ENCODE measurements at regions not wholly inside any gene's neighbourhood (a gene's known extent, or its start where the extent isn't known, plus 50 kb on each side); places are given as distances from the start of the nearest gene placed in this dataset.

DNA sequence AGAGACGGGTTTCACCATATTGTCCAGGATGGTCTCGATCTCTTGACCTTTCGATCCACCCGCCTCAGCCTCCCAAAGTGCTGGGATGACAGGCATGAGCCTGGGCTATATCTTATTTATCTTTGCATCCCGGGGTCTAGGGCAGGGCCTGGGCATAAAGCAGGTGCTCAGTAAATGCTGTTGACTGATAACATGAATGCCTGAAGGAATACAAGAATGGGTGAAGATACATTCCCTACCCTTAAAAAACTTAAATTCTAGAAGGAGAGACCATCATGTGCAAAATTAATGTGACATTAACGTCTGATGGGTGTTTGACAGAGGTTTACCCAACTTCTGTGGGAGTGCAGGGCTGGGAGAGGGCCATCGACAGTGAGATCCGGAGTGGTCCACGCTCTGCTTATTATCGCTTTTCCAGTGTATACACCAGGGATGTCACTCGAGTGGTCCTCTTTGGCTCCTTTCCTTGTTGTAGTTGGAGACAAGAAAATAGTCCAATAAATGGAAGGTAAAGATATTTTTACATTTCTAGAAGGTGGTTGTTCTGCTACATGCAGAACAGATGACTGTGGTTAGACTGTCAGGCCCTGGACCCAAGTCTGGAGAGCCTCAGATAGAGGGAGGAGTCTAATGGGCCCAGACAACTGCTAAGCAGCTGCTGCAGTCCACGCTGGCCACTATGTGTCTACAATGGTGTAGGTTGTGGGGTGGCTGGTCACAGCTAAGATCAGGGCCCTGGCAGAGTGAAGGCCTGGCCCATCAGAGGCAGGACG, 131.7 kb downstream of the MYCN start:
- Histone ChIP-seq H3K4me1 (ENCODE audit: control insufficient read depth in 4 of 4, insufficient read depth in 4 of 4, low read length in 3 of 4) (no peaks in the 10 kb centered on the region), H3K36me3 (ENCODE audit: control insufficient read depth in 4 of 4, insufficient read depth in 3 of 4, low read depth in 1 of 4, low read length in 3 of 4) (no peaks in the 10 kb centered on the region), H3K9me3 (ENCODE audit: control insufficient read depth in 4 of 4, low read length in 3 of 4) (no peaks in the 10 kb centered on the region), H3K27me3 (ENCODE audit: control insufficient read depth in 4 of 4, insufficient read depth in 4 of 4, low read length in 3 of 4) (no peaks in the 10 kb centered on the region), H3K27ac (ENCODE audit: low read depth in 1 of 2, low read length in 2 of 2) (no peak overlapping the region), H3K4me3 (ENCODE audit: low read depth in 1 of 3, low read length in 3 of 3) (no peak overlapping the region), H3K9ac (ENCODE audit: low read depth in 1 of 2, low read length in 2 of 2) (no peak overlapping the region)
- TF ChIP-seq SP1 (IDR thresholded peaks at IDR 0.05): no peak
- no peak for TF ChIP-seq ZBTB33 (IDR thresholded peaks at IDR 0.05)
- no peak for TF ChIP-seq EGR1 (IDR thresholded peaks at IDR 0.05; ENCODE audit: low read depth in 2 of 2)
- DNase-seq (ENCODE audit: low spot score): no peak
- 95% methylated on average over 13 of the region's 13 CpGs for WGBS

DNA sequence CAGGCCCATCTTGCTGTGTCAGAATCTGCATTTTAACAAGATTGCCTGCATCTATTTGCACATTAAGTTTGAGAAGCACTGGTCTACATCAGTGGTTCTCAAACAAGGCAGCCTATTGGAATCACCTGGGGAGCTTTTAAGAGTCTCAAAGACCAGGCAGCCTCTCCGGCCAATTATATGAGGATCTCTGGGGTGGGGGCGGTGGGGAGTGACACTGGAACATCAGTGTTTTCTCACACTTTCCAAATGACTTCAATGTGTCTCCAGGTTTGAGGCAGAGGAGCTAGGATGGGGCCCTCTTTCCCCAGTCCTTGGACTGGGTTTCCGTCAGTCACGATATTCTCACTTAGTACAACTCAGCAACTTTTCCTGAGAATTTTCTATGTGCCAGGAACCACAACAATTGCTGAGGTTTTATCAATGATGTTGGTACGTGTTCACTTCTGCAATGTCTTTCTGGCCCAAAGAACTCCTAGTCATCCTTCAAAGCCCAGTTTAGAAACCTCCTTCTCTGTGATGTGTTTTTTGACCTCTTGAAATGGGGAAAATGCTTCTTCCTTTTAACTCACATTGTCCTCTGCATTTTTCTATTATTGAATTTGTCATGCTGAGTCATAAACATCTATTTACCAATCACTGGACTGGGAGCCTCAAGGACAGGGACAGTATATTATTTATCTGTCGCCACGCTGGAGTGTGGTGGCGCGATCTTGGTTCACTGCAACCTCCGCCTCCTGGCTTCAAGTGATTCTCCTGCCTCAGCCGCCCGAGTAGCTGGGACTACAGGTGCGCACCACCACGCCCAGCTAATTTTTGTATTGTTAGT, 130.9 kb downstream of the MYCN start:
- DNase-seq (ENCODE audit: low spot score): no peak
- no peak overlapping the region for H3K27ac ChIP-seq (ENCODE audit: low read depth in 1 of 2, low read length in 2 of 2)
- no peaks in the 10 kb centered on the region for H3K4me1 ChIP-seq (ENCODE audit: control insufficient read depth in 4 of 4, insufficient read depth in 4 of 4, low read length in 3 of 4)
- TF ChIP-seq, protein P1, sequence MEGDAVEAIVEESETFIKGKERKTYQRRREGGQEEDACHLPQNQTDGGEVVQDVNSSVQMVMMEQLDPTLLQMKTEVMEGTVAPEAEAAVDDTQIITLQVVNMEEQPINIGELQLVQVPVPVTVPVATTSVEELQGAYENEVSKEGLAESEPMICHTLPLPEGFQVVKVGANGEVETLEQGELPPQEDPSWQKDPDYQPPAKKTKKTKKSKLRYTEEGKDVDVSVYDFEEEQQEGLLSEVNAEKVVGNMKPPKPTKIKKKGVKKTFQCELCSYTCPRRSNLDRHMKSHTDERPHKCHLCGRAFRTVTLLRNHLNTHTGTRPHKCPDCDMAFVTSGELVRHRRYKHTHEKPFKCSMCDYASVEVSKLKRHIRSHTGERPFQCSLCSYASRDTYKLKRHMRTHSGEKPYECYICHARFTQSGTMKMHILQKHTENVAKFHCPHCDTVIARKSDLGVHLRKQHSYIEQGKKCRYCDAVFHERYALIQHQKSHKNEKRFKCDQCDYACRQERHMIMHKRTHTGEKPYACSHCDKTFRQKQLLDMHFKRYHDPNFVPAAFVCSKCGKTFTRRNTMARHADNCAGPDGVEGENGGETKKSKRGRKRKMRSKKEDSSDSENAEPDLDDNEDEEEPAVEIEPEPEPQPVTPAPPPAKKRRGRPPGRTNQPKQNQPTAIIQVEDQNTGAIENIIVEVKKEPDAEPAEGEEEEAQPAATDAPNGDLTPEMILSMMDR (IDR thresholded peaks at IDR 0.05; ENCODE audit: low read depth, low read length, missing input control): no peak
- no peak overlapping the region for H3K4me3 ChIP-seq (ENCODE audit: low read depth in 1 of 3, low read length in 3 of 3)
- H3K9ac ChIP-seq (ENCODE audit: low read depth in 1 of 2, low read length in 2 of 2): no peak overlapping the region
- no peaks in the 10 kb centered on the region for H3K36me3 ChIP-seq (ENCODE audit: control insufficient read depth in 4 of 4, insufficient read depth in 3 of 4, low read depth in 1 of 4, low read length in 3 of 4)
- H3K27me3 ChIP-seq (ENCODE audit: control insufficient read depth in 4 of 4, insufficient read depth in 4 of 4, low read length in 3 of 4): no peaks in the 10 kb centered on the region
- no peaks in the 10 kb centered on the region for H3K9me3 ChIP-seq (ENCODE audit: control insufficient read depth in 4 of 4, low read length in 3 of 4)
- 97% methylated on average over 14 of the region's 14 CpGs for WGBS

- no peak overlapping the region for H3K27ac ChIP-seq (ENCODE audit: low read depth in 1 of 2, low read length in 2 of 2)
- WGBS: 81% methylated on average over 6 of the region's 6 CpGs
Observed at GRCh38 chr2:16070648-16070971, 130.3 kb downstream of the MYCN start.

More at GRCh38 chr2:16070648-16070971, 130.3 kb downstream of the MYCN start:
- TF ChIP-seq, protein P1 (IDR thresholded peaks at IDR 0.05; ENCODE audit: low read depth, low read length, missing input control): no peak
- TF ChIP-seq YY1 (IDR thresholded peaks at IDR 0.05) (no peak), HNF4A (conservative IDR thresholded peaks at IDR 0.05) (no peak), RAD21 (IDR thresholded peaks at IDR 0.05) (no peak), MAX (IDR thresholded peaks at IDR 0.05) (no peak)
- DNase-seq (ENCODE audit: low spot score): no peak
- Histone ChIP-seq H3K4me1 (ENCODE audit: control insufficient read depth in 4 of 4, insufficient read depth in 4 of 4, low read length in 3 of 4) (no peaks in the 10 kb centered on the region), H3K4me3 (ENCODE audit: low read depth in 1 of 3, low read length in 3 of 3) (no peak overlapping the region), H3K9me3 (ENCODE audit: control insufficient read depth in 4 of 4, low read length in 3 of 4) (no peaks in the 10 kb centered on the region), H3K9ac (ENCODE audit: low read depth in 1 of 2, low read length in 2 of 2) (no peak overlapping the region), H3K36me3 (ENCODE audit: control insufficient read depth in 4 of 4, insufficient read depth in 3 of 4, low read depth in 1 of 4, low read length in 3 of 4) (no peaks in the 10 kb centered on the region), H3K27me3 (ENCODE audit: control insufficient read depth in 4 of 4, insufficient read depth in 4 of 4, low read length in 3 of 4) (no peaks in the 10 kb centered on the region)
